Neural progenitor cell (in vitro differentiated cells): ENCODE measurements at regions not wholly inside any gene's neighbourhood (a gene's known extent, or its start where the extent isn't known, plus 50 kb on each side); places are given as distances from the start of the nearest gene placed in this dataset.

Experiments used
- CTCF ChIP-seq: fragments of 200-600 bp; sonication (generic); IDR thresholded peaks from 2 replicates; pipeline ENCODE4 v1.5.1; 2017; ENCODE audit warnings: antibody characterized with exemption, mild to moderate bottlenecking
- EZH2 ChIP-seq: fragments of 200-600 bp; sonication (generic); IDR thresholded peaks from 2 replicates; pipeline ENCODE4 v1.6.1; 2017; ENCODE audit warnings: antibody characterized with exemption, mild to moderate bottlenecking, moderate library complexity

- TF ChIP-seq CTCF, result no peak
- TF ChIP-seq EZH2, result no peak
These were observed 60.2 kb downstream of the LSMEM1 start for GRCh38 chr7:112540839-112541577.
